H1 (cell line): ENCODE measurements at regions not wholly inside any gene's neighbourhood (a gene's known extent, or its start where the extent isn't known, plus 50 kb on each side); places are given as distances from the start of the nearest gene placed in this dataset.

Experiments used
- CHD7 ChIP-seq: fragments of 300-600 bp; sonication (generic); IDR thresholded peaks from 2 replicates; pipeline ENCODE4 v1.7.1; 2012; ENCODE audit warnings: low read length, moderate library complexity, mild to moderate bottlenecking, inconsistent platforms; ENCODE audit not compliant: insufficient replicate concordance

- no peak for TF ChIP-seq CHD7
These were observed 379.9 kb upstream of the DCN start (continued) for GRCh38 chr12:91562476-91562875.
